ENCODE measurements at regions not wholly inside any gene's neighbourhood (a gene's known extent, or its start where the extent isn't known, plus 50 kb on each side); places are given as distances from the start of the nearest gene placed in this dataset.
A peak's percentile ranks its signal among the peaks of the same experiment; 100 is the strongest.

DNA sequence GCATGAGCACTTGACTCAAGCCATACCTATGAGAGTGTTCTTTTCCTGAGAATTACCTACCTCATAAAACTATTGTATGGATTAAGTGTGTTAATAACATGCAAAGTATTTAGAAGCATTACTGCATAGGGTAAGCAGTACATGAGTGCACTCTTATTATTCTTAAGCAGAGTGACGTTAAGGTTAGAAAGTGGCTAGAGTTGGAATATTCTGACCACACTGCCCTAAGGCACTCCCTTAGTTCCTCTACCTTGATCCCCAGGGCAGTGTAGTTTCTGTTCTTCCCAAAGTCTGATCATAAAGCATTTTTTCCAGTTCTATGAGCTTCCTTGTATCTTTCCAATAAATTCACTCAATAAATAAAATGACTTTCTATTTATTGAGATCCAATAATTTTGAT, 189.2 kb downstream of the PCSK1 start:
- no peak for DNase-seq

DNA sequence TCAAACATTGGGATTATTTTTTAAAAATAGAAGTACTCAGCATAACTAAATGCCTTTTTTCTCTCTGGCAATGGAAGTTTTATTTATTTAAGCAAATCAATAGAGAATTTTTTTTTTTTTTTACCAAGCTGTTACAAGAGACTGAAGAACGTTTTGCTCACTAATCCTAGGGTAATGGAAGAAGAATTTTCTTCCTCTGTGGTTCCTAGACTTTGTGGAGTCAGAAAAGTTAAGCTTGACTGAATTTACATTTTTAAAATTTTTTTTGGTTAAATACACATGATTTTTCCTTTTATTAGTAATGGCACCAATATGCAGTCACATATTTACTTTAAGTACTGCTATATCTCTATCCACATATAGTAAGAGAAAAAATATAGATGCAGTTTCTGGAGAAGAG, 189.8 kb downstream of the PCSK1 start:
- peak; percentile 94 for DNase-seq

DNA sequence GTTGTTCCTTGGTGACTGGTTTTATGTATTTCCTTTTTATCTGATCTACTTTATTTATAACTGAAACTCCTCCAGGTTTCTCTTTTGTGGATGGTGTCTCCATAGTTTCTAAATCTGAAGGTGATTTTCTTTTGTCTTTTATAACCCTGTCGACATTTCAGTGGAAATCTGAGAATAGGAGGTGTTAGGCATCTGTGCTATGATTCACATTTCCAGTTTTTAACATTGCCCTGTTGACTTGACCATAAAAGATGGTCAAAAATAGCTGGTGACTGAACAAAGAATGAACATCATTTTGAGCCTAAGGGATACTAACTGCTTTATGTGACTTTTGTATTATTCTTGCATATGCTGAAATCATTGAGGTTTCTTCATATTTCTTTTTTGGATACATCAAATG, 190.5 kb downstream of the PCSK1 start:
- peak; percentile 52 for DNase-seq

DNA sequence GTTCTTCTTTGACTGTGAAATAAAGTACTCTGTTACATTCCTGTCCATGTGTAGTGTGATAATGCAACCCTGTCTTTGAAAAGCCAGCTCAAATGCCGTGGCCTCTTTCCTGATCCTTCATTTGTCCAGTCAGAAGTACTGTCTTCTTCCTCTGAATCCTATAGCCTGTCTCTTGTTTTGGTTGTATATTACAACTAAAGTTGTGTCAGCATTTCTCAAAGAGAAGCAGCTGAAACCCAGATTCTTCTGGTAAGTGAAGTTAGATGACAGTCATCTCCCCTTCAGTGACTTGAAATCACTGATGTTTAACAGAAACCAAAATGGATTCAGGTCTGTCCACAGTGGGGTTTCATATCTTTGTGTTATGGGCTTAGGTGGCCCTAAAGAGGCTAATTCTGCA, 196.2 kb downstream of the PCSK1 start:
- no peak for DNase-seq

DNA sequence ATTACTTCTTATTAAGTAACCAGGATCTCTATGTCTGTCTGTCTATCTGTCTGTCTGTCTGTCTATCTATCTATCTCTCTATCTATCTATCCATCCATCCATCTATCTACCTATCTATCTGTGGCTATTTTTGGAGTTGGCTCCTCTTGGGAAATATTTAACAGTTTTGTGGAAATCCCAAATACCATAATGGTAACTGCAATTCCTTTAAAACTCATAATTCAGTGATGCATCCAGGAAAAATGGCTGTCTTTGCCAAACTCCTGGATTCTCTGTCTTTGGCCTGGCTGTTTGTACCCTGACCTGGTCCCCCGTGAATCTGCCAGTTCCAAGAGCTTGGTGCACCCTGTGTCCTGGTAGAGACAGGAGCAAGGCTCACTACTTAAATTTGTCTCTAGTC, 197.0 kb downstream of the PCSK1 start:
- peak; percentile 66 for DNase-seq

DNA sequence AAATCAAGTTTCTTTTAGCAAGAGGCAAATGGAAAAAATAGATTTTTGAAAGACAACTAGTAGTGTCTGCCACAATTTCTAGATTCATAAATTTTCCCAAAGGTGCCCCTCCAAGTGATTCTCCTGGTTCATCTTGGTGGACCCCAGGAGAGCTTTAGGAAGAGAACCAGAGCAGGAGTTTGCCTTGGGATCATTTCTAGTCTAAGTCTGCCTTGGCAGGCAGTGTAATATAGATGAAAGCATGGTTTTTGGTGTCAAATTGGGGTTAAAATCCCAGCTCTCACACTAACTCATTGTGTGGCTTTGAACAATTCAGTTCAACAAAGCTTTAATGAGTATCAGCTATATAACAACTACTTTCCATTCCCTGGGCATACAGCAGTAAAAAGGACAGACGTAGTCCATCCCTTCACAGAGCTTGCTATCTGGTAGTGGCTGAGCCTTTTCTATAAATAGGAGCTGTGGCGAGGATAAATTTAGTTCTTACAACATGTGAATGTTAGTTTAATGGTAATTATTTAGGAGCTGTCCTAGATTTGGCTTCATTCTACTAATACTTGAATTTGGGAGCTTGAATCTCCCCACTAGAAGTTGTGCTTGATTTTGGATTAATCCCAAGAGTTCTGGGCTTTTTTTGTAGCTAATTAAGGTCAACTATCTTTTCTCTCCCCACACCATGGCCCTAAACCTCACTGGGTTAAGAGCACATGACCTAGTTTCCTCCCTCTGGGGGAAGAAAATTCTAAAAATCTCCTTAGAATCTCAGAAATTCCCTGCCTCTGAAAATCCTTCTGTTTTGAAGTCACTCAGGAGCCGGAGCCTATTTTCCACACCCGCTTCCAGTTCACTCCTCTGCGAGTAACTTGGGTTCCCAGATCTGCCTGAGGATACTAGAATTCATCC, 197.8 kb downstream of the PCSK1 start:
- DNase-seq = peak; percentile 67

DNA sequence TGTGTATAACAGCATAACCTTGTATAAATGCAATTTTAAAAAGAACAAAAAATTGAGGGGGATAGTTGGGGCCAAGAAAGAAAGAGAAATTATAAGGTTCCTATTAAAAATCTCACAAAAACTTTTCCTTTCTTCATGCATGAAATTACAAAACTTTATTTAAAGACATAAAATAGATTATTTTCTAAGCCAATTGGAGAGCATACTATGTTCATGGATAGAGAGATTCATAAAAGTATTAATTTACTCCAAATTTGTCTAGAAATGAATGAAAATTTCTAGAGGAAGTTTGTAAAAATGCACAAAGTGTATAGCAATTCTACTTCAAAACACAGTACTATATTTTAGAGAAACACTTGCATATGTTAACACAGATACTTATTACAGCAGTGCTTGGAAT, 200.4 kb downstream of the PCSK1 start:
- DNase-seq = no peak

DNA sequence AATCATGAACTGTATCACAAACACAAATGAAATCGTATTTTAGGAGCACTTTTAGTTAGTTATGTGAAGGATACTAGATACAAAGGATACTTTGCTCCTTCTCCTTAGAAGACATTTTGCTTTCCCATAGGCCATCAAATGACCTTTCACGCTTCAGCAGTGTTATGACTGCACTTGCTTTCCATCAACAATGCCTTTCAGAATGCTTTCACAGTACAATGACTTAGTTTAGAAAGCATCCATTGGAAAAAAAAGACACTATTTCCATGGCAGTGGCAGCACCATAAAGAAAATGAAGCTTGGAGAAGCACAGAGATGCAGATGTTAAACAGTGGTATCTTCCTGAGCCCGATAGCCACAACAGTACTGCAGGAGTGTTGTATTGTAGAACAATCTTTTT, 203.9 kb downstream of the PCSK1 start:
- no peak for DNase-seq

DNA sequence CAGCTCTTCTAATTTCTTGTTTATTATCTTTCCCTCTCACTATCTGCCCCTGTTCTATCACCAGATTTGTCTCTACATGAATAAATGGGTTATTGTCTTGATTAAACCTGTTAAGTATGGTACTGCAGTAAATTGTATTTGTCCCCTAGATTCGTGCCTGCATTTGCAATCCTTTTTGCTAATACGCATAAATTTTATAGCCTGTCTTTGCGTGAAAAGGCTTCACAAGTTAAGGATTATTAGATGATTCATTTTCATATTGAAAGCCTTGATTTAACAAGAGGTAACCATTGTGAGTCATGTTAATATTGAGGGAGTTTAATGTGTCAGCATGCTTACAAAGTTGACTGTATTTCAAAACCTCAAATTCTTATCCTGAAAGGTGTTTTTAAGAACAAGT, 204.6 kb downstream of the PCSK1 start:
- no peak for DNase-seq

DNA sequence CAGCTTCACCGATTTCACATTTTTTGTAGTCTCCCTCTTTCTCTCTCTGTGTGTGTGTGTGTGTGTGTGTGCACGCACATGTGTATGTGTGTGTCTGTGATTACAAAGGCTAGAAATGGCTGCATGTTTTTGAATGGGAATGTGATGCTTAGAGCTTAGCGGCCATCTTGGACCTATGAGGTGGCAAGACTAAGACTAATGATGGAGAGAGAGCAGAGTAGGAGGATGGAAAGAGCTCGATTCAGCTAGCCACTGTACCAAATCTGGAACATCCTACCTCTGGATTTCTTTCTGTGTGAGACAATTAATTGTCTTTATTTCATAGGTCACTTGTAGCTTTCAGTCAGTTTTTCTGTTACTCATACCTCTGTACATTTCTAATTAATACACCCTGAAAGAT, 205.1 kb downstream of the PCSK1 start:
- no peak for DNase-seq

DNA sequence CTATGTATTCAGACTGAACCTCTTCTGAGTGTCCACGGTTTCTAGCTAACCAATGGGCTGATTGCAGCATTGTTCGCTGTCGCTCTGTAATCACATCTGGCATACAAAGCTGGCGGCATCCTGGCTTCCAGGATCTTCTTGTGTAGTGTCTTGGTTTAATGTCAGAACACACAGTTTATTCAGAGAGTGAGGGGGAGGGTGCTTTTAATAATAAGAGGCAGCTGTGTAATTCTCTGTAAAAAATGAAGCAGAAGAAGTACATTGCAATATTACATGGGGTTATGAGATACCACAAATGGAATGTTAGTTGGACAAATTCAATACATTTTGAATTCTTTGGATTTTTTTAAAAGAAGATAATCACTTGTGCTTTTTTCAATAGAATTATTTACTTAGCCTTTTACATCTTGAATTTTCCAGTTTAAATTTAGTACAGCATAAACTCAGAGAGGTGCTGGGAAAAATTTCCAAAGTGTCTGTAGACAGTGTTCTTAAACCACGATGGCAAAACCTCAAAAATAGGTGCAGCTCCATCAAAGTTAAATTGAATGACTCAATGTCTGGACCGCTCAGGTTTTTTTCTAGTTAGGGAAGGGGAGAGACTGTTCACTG, 206.0 kb downstream of the PCSK1 start:
- DNase-seq = peak; percentile 99

DNA sequence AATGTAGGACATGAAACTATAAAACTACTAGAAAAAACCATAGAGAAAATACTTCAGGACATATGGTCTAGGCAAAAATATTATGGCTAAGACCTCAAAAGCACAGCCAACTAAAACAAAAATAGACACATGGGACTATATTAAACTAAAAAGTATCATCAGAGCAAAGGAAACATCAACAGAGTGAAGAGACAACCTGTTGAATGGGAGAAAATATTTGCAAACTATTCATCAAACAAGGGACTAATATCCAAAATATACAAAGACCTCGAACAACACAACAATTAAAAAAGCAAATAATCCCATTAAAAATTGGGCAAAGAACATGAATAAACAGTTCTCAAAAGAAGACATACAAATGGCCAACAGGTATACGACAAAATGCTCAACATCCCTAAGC, 210.9 kb downstream of the PCSK1 start:
- no peak for DNase-seq

DNA sequence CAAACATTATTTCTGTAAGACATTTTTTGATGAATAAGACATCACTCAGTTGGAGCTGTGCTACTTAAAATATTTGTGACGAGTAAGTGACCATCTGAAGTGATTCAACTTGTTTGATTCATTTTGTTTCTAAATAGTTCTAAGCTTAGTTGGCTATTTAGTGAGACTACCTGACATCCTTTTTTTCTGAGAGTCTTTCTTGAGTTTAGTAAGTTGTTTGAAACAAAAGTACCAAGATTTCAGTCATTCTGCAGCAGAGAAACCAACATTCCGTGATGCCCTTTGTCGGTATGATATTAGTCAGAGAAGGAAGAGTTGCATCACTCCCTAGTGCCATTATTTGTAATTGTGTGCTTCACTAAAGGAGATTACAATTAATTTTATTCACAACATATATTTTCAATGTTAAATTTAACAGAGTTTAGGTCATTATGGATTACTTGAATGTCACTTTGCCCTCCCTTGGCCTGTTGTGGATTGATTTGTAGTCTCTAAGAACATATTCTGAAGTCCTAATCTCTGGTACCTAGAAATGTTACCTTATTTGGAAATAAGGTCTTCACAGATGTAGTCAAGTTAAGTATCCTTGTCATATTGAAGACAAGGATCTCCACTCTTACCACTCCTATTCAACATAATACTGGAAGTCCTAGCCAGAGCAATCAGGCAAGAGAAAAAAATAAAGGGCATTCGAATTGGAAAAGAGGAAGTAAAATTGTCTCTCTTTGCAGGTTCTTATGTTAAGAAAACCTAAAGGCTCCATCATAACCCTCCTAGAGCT, 212.2 kb downstream of the PCSK1 start:
- peak; percentile 82 for DNase-seq

DNA sequence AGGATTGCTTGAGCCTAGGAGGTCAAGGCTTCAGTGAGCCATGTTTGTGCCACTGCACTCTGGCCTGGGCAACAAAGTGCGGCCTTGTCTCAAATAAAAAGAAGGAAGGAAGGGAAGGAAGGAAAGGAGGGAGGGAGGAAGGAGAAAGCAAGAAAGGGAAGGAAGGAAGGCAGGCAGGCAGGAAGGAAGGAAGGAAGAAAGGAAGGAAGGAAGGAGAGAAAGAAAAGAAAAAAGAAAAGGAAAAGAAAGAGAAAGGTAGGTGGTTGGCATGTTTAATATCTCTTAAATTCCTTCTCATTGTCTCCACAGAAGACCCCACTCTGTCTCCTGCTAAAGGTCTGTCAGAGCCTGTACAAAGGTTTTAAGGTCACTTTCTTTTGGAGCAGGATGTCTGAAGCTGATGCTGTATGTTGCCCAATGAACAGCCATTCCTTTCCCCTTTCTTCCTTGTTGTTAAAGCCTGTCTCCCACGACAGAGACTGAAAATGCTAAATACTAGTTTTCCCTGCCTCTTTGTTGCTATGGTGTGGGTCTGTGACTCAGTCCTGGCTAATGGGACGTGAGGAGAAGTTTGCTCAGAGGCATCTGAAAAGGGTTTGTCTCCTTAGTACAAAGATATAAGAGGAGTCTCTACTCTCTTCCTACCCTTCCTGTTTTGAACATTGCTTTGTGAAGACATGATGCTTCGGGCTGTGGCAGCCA, 213.3 kb downstream of the PCSK1 start:
- peak; percentile 88 for DNase-seq

DNA sequence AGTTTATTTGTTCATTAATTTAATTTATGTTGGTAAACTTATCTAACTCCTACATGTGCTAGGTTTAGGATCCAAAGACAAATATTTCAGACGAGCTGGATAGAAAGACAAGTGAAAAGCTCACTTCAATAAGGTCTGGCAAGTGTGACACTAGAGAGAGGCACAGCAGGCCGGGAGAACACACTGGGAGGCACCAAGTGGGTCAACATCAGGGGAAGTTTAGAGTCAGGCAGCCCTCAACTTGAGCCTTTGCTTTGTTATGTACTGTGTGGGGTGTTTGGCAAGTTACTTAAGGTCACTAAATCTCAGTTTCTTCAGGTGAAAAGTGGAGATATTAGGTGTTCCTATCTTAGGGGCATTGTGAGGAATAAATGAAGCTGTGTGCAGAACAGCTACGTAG, 214.4 kb downstream of the PCSK1 start:
- DNase-seq = no peak

DNA sequence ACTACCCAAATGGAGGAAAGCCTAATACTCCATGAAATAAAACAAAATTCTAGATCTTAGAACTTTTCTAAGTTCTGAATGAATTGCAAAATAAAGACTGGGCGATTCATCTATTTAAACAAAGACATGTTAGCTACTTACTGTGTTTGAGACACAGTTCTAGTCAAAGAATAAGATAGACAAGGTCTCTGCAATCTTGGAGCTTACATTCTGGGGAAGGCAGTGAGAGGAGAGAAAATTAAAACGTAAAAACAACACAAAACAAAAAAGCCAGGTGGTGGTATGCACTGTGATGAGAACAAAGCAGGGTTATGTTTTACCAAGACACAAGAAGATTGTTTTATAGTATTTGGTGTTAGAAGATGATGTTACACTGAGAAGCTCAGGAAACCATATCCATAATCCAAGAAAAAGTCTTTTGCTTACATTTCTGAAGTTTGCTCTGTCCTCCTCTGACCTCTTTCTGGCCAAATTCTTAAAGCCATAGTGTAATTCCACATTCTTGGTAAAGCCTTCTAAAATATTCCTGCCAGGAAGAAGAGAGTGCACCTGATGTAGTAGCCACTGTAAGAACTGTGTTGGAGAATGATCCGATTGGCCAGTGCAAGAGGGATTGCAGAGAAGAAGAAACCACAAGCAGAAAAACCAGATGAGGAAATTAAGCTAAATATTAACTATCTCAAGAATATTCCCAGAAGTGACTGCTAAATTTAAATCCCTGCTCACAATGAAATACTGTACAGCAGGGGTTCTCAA, 218.4 kb downstream of the PCSK1 start:
- DNase-seq = no peak

DNA sequence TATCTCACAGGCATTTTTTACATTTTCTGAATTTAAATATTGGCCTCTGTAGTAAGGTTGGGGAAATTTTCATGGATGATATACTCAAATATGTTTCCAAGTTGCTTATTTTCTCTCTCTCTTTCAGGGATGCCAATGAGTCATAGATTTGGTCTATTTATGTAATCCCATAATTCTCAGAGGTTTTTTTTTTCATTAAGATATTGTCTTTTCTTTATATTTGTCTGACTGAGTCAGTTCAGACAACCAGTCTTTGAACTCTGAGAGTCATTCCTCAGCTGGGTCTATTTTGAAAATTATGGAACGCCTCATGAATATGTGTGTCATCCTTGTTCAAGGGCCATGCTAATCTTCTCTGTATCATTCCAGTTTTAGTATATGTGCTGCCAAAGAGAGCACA, 223.2 kb downstream of the PCSK1 start:
- peak; percentile 93 for DNase-seq

DNA sequence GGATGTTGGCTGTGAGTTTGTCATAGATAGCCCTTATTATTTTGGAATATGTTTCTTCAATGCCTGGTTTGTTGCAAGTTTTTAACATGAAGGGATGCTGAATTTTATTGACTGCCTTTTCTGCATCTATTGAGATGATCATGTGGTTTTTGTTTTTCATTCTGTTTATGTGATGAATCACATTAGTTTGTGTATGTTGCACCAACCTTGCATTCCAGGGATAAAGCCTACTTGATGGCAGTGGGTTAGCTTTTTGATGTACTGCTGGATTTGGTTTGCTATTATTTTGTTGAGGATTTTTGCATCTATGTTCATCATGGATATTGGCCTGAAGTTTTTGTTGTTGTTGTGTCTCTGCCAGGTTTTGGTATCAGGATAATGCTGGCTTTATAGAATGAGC, 225.6 kb downstream of the PCSK1 start:
- DNase-seq = no peak

DNA sequence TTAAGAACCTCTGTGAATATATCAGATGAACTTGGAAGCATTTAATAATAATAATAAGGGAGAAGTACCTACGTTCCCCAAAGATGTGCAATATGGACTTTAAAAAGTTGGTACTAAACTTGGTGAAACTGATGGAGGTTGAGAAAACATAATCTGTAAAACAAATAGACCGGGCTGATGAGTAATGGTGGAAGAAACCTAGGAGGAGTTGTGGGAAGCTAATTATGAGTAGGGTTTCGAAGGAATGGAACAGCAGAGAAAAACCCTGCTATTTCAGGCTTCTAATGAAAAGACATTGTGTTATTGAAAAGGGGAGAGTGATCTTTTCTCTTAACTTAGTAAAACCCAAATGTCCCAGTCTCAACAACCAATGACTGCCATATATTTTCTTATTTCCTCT, 229.3 kb downstream of the PCSK1 start:
- DNase-seq = peak; percentile 64

DNA sequence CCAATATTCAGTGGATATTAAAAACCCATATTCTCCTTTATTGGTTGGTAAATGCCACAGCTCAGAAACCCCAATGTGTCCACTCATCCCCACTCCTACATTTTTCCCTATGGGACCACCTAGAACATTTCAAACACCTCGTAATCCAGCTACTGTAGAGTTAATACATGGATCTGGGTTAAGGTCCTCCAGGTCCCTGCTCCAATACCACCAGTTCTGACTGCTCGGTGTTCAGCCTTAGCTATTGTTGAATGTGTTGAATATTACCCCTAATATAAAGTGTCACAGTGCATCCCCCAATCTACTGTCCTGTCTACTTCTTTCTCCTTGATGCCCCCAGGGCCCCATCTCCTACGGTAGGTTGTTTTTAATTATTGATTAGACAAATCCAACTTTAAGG, 231.5 kb downstream of the PCSK1 start:
- no peak for DNase-seq

DNA sequence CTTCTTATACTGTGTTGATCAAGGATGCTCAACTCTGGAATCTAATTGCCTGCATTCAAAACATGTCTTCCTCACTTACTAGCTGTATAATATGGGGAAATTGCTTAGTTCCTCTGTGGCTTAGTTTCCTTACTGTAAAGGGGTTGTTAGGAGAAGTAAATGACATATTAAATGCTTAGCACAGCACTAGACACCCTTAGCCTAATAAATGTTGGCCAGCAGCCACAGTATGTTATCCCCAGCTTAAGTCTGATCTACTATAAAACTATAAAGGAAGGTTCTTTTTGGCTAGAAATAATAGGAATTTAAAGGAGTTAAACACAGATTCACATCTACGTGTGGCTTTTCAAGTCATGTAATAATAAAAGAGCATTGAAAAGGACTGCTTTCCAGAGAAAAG, 232.4 kb downstream of the PCSK1 start:
- no peak for DNase-seq

DNA sequence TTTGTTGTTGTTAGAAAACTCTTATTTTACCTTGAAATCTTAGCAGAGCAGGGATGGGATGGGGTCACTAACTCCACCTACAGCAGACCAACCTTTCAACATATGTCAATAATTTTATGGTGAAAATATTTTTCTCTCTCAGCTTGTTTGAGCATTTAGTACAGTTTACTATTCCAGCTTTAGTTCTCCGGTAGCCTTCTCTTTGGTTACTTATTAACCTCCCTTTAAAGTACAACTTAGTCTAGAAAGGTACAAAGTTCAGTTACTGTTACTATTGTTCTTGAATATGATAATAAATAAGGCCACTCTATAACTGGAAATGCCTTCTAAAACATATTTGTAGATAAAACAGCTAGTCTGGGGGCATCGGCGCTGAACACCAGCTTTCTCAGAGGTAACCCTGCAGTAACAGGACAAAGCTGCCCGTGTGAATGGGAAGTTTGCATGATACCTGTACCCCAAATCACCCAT, 233.3 kb downstream of the PCSK1 start:
- DNase-seq = no peak

Data from fibroblast of skin of scalp (primary cell).